CD4-positive, alpha-beta T cell (primary cell): ENCODE measurements at regions not wholly inside any gene's neighbourhood (a gene's known extent, or its start where the extent isn't known, plus 50 kb on each side); places are given as distances from the start of the nearest gene placed in this dataset.

Source experiments
- ATAC-seq: fragments of 200-7000 bp; cut with Tn5 transposase; one replicate; pipeline ENCODE4 v1.10.0; 2022; ENCODE audit warnings: mild to moderate bottlenecking; ENCODE audit not compliant: poor library complexity
- CTCF ChIA-PET: fragments of 350-600 bp; sonication (Branson Sonifier 250); formaldehyde crosslinking; loops from one replicate; lab custom pipeline; 2021; ENCODE audit warnings: antibody characterized with exemption, inconsistent platforms; lab: Charles Lee
- POLR2A ChIA-PET: fragments of 350-600 bp; sonication (Branson Sonifier 250); formaldehyde crosslinking; loops from one replicate; lab custom pipeline; 2021; ENCODE audit warnings: antibody characterized with exemption, inconsistent platforms; lab: Charles Lee
- DNase-seq, 14 experiments: peaks; one replicate each; pipeline ENCODE4 v3.0.0-alpha.2; 2013 to 2020; ENCODE audit warnings: mixed read lengths in 2 of 14
- H3K27ac ChIP-seq, 2 donors: one replicate each; pipeline versions ENCODE4 v1.5.1 to v1.7.0; 2013; ENCODE audit warnings: low read length in 2 of 2, low read depth in 1 of 2, mild to moderate bottlenecking in 1 of 2
- H3K27me3 ChIP-seq, 2 experiments: 1 replicate in 1 of 2; 2 replicates in 1 of 2; pipeline versions ENCODE4 v1.6.1 to v1.7.0; 2013; ENCODE audit warnings: low read length in 2 of 2, control low read depth in 1 of 2, mild to moderate bottlenecking in 1 of 2, moderate library complexity in 1 of 2; ENCODE audit not compliant: insufficient read depth in 2 of 2, control insufficient read depth in 1 of 2
- H3K36me3 ChIP-seq: one replicate; pipeline ENCODE4 v1.6.1; 2013; ENCODE audit warnings: low read length, control low read depth; ENCODE audit not compliant: insufficient read depth
- H3K4me1 ChIP-seq: one replicate; pipeline ENCODE4 v1.6.1; 2013; ENCODE audit warnings: low read length, control low read depth; ENCODE audit not compliant: insufficient read depth
- H3K4me3 ChIP-seq: one replicate; pipeline ENCODE4 v1.5.1; 2013; ENCODE audit warnings: mild to moderate bottlenecking, low read length, moderate library complexity
- H3K9me3 ChIP-seq, 2 experiments: 1 replicate in 1 of 2; 2 replicates in 1 of 2; pipeline versions ENCODE4 v1.6.1 to v1.7.0; 2013; ENCODE audit warnings: low read length in 2 of 2, mild to moderate bottlenecking in 2 of 2, control low read depth in 1 of 2, moderate library complexity in 1 of 2; ENCODE audit not compliant: control insufficient read depth in 1 of 2, insufficient read depth in 1 of 2
- H3K27ac Mint-ChIP-seq: one replicate; pipeline ENCODE4 v1.8.0; 2020; ENCODE audit warnings: mixed read lengths
- H3K27me3 Mint-ChIP-seq: one replicate; pipeline ENCODE4 v1.8.0; 2021; ENCODE audit warnings: mixed read lengths
- H3K36me3 Mint-ChIP-seq: one replicate; pipeline ENCODE4 v1.8.0; 2021; ENCODE audit warnings: low read depth, mixed read lengths
- H3K4me1 Mint-ChIP-seq: one replicate; pipeline ENCODE4 v1.8.0; 2021; ENCODE audit warnings: low read depth, mixed read lengths
- H3K4me3 Mint-ChIP-seq: one replicate; pipeline ENCODE4 v1.8.0; 2020; ENCODE audit warnings: mild to moderate bottlenecking, mixed read lengths
- H3K9me3 Mint-ChIP-seq: one replicate; pipeline ENCODE4 v1.8.0; 2020; ENCODE audit warnings: mixed read lengths
- intact Hi-C, 2 experiments: fragments of 100-400 bp; cut with DNase I in 1 of 2; cut with micrococcal nuclease in 1 of 2; formaldehyde crosslinking; loops; one replicate each; pipeline versions ENCODE4 v1.15.1 to v1.9.0; 2023 to 2025; cut with DNase I, micrococcal nuclease
- TF ChIP-seq, protein P1 (sequence below): fragments of 200-600 bp; IDR thresholded peaks from one replicate; pipeline ENCODE4 v1.8.0; 2022; ENCODE audit warnings: antibody characterized with exemption, mild to moderate bottlenecking

DNA sequence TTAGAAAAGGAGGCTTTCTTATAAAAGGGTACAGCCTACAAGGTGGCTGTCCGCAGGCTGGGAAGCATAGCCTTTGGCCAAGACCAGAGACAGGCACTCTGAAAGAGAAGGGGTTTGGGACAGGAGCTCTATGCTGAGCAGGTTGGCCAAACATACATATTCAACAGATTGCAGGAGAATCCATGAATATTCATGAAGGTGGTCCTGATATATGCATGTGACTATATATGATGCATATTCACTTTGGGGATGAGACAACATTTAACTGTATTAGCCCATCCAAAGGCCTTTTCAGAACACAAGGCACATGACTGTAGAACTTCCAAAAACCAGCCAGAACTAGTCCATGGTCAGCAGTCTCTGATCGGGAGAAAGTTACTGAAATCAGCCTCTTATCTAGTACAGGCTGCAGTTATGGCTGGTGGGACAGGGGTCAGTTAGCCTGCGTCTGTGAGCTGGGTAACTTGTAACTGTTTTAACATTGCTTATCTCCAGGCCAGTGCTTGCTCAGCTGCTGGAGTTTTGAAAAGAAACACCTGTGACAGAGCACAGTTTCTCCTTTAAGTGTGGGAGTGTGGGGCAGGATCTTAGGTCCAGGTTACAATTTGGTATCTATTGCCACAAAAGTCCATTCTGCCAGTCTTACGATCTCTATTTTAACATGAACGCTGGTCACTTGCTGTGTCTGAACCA, 924.2 kb downstream of the UQCRFS1 start:
- H3K9me3 ChIP-seq = peaks cover 0 to 32% of the 10 kb centered on the region in 2 experiments
- H3K36me3 ChIP-seq = no peaks in the 10 kb centered on the region
- no peak overlapping the region for H3K27ac ChIP-seq
- H3K27me3 ChIP-seq = peaks cover 0 to 3% of the 10 kb centered on the region in 2 experiments
- no peaks in the 10 kb centered on the region for H3K4me1 ChIP-seq
- H3K27ac Mint-ChIP-seq = no peak overlapping the region
- H3K9me3 Mint-ChIP-seq = peaks cover 12% of the 10 kb centered on the region
- H3K4me3 ChIP-seq = no peak overlapping the region
- ATAC-seq (no peak), DNase-seq (no peak)
- ChIA-PET CTCF (no interaction called here), POLR2A (no interaction called here)
- TF ChIP-seq, protein P1, sequence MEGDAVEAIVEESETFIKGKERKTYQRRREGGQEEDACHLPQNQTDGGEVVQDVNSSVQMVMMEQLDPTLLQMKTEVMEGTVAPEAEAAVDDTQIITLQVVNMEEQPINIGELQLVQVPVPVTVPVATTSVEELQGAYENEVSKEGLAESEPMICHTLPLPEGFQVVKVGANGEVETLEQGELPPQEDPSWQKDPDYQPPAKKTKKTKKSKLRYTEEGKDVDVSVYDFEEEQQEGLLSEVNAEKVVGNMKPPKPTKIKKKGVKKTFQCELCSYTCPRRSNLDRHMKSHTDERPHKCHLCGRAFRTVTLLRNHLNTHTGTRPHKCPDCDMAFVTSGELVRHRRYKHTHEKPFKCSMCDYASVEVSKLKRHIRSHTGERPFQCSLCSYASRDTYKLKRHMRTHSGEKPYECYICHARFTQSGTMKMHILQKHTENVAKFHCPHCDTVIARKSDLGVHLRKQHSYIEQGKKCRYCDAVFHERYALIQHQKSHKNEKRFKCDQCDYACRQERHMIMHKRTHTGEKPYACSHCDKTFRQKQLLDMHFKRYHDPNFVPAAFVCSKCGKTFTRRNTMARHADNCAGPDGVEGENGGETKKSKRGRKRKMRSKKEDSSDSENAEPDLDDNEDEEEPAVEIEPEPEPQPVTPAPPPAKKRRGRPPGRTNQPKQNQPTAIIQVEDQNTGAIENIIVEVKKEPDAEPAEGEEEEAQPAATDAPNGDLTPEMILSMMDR = no peak
- no peak overlapping the region for H3K4me3 Mint-ChIP-seq
- H3K36me3 Mint-ChIP-seq = no peaks in the 10 kb centered on the region
- H3K27me3 Mint-ChIP-seq = no peaks in the 10 kb centered on the region
- no peaks in the 10 kb centered on the region for H3K4me1 Mint-ChIP-seq
- intact Hi-C loops = no loop called here

DNA sequence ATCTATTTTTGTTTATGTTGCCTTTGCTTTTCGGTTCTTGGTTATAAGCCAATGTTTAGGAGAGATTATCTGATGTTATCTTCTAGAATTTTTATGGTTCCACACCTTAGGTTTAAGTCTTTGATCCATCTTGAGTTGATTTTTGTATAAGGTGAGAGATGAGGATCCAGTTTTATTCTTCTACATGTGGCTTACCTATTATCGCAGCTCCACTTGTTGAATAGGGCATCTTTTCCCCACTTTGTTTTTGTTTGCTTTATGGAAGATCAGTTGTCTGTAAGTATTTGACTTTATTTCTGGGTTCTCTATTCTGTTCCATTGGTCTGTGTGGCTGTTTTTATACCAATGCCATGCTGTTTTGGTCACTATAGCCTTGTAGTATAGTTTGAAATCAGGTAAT, 927.0 kb downstream of the UQCRFS1 start:
- POLR2A ChIA-PET = no interaction called here
- Mint-ChIP-seq H3K9me3 (peaks cover 12% of the 10 kb centered on the region), H3K27ac (no peak overlapping the region), H3K4me3 (no peak overlapping the region), H3K27me3 (no peaks in the 10 kb centered on the region), H3K36me3 (no peaks in the 10 kb centered on the region), H3K4me1 (no peaks in the 10 kb centered on the region)
- intact Hi-C loops = no loop called here
- H3K4me1 ChIP-seq = no peaks in the 10 kb centered on the region
- CTCF ChIA-PET = no interaction called here
- H3K4me3 ChIP-seq = no peak overlapping the region
- ATAC-seq (no peak), DNase-seq (no peak)
- H3K27me3 ChIP-seq = no peaks in the 10 kb centered on the region
- TF ChIP-seq, protein P1 = no peak
- H3K9me3 ChIP-seq = peaks cover 0 to 21% of the 10 kb centered on the region in 2 experiments
- no peak overlapping the region for H3K27ac ChIP-seq
- H3K36me3 ChIP-seq = no peaks in the 10 kb centered on the region

DNA sequence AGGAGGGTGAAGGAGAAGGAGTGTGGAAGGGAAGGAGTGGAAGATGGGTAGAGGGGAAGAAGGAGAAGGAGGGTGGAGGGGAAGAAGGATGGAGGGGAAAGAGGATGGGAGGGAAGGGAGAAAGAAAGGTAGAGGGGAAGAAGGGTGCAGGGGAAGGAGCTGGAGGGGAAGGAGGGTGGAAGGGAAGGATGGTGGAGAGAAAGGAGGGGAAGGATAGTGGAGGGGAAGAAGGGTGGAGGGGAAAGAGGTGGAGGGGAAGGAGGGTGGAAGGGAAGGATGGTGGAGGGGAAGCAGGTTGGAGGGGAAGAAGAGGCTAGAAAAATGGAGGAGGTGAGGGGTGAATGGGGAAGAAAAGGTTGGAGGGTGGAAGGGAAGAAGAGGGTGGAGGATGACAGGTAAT, 927.9 kb downstream of the UQCRFS1 start:
- no peaks in the 10 kb centered on the region for H3K4me1 Mint-ChIP-seq
- intact Hi-C loops = no loop called here
- H3K36me3 ChIP-seq = no peaks in the 10 kb centered on the region
- no peak overlapping the region for H3K27ac Mint-ChIP-seq
- H3K36me3 Mint-ChIP-seq = no peaks in the 10 kb centered on the region
- TF ChIP-seq, protein P1 = no peak
- CTCF ChIA-PET = no interaction called here
- H3K27me3 ChIP-seq = no peaks in the 10 kb centered on the region
- no peaks in the 10 kb centered on the region for H3K27me3 Mint-ChIP-seq
- no peak overlapping the region for H3K4me3 ChIP-seq
- H3K4me1 ChIP-seq = no peaks in the 10 kb centered on the region
- no peak overlapping the region for H3K4me3 Mint-ChIP-seq
- peaks cover 0 to 20% of the 10 kb centered on the region in 2 experiments for H3K9me3 ChIP-seq
- DNase-seq (no peak), ATAC-seq (no peak)
- no peak overlapping the region for H3K27ac ChIP-seq
- peaks cover 12% of the 10 kb centered on the region for H3K9me3 Mint-ChIP-seq
- POLR2A ChIA-PET = no interaction called here
